GM12874 (cell line): ENCODE measurements at regions not wholly inside any gene's neighbourhood (a gene's known extent, or its start where the extent isn't known, plus 50 kb on each side); places are given as distances from the start of the nearest gene placed in this dataset.

Source experiments
- TF ChIP-seq, protein P1 (sequence below): IDR thresholded peaks from 2 replicates; pipeline ENCODE4 v1.5.1; 2011; ENCODE audit warnings: low read depth, mild to moderate bottlenecking, control low read depth, low read length, moderate library complexity; ENCODE audit not compliant: insufficient read depth

GRCh38 chr4:177945268-177945667, 503.0 kb upstream of the AGA start:
- TF ChIP-seq, protein P1, sequence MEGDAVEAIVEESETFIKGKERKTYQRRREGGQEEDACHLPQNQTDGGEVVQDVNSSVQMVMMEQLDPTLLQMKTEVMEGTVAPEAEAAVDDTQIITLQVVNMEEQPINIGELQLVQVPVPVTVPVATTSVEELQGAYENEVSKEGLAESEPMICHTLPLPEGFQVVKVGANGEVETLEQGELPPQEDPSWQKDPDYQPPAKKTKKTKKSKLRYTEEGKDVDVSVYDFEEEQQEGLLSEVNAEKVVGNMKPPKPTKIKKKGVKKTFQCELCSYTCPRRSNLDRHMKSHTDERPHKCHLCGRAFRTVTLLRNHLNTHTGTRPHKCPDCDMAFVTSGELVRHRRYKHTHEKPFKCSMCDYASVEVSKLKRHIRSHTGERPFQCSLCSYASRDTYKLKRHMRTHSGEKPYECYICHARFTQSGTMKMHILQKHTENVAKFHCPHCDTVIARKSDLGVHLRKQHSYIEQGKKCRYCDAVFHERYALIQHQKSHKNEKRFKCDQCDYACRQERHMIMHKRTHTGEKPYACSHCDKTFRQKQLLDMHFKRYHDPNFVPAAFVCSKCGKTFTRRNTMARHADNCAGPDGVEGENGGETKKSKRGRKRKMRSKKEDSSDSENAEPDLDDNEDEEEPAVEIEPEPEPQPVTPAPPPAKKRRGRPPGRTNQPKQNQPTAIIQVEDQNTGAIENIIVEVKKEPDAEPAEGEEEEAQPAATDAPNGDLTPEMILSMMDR: no peak

- TF ChIP-seq, protein P1: no peak
Observed at GRCh38 chr4:177947607-177948006, 505.4 kb upstream of the AGA start.

DNA sequence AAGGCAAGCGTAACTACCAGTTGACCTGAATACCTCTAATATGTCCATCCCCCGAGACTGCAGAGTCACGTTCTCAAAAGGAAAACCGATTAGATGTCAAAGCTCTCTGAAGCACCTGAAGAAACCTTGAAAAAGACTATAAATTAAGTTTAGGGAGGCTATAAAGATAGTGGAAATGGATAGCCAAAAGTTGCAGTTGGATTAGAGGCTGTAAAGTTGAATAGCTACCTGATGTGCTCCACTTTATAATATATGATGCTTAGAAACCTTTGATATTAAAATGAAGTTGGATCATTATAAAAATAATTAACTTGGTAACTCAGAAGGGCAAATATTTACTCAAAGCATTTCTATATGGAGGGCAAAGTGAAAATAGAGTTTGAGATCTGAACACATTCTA, 506.6 kb upstream of the AGA start:
- TF ChIP-seq, protein P1: no peak

DNA sequence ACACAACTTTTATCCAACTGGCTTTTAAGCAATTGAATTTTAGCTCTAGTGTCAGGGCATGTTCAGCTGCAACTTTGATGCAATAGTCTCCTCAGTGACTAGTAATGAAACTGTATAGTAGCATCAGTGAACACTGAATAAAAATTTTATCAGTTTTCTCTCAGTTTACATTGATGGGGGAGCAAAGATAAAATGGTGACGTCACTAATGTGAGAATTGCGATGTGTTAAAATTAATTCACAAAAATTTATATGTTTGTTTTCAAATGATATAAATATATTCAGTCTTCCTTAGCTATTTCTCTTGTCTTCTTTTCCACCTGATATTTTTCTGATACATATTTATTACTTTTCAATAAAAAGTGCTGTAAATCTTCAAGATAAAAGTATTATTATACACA, 508.8 kb upstream of the AGA start:
- TF ChIP-seq, protein P1: no peak

- TF ChIP-seq, protein P1: no peak
Observed at GRCh38 chr4:177952723-177953122, 510.5 kb upstream of the AGA start.

- TF ChIP-seq, protein P1: no peak
Observed at GRCh38 chr4:177957596-177958360, 515.5 kb upstream of the AGA start.

DNA sequence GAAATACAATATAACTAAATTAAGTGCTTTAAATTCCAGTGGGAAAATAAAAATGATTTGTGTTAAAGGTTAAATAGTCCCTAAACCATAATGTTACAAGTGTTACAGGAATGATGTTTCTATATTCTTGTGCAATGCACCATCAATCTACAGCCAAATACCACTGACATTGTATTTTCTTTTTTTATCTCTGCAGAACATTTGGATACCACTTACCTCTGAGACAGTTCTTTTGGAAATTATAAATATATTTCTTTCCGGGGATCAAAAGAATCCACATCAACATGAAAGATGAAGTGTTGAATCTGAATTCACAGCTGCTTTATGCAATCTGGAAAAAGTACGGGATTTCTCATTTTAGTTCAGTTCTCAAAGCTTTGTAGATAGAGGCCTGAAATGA, 518.3 kb upstream of the AGA start:
- TF ChIP-seq, protein P1: no peak
